GM18870 (cell line): ENCODE measurements at regions not wholly inside any gene's neighbourhood (a gene's known extent, or its start where the extent isn't known, plus 50 kb on each side); places are given as distances from the start of the nearest gene placed in this dataset.

Source experiments
- ATAC-seq: cut with Tn5 transposase; IDR thresholded peaks from one replicate; pipeline ENCODE4 v1.9.1; 2021; ENCODE audit warnings: moderate library complexity; ENCODE audit not compliant: unreplicated experiment

- no peak for ATAC-seq
These were observed 56.5 kb downstream of the CT47B1 start for GRCh38 chrX:120819126-120819525.

- no peak for ATAC-seq
These were observed 61.7 kb downstream of the CT47B1 start for GRCh38 chrX:120813982-120814381.

GRCh38 chrX:120801426-120801825 lies 74.2 kb downstream of the CT47B1 start:
- no peak for ATAC-seq

GRCh38 chrX:120797188-120797851 lies 78.3 kb downstream of the CT47B1 start:
- no peak for ATAC-seq

GRCh38 chrX:120795301-120795700 lies 80.4 kb downstream of the CT47B1 start:
- ATAC-seq: no peak

- ATAC-seq: no peak
These were observed 81.1 kb downstream of the CT47B1 start for GRCh38 chrX:120794525-120794975.

- ATAC-seq: no peak
These were observed 82.6 kb downstream of the CT47B1 start for GRCh38 chrX:120793098-120793497.

- no peak for ATAC-seq
These were observed 84.5 kb downstream of the CT47B1 start for GRCh38 chrX:120791013-120791643.

- ATAC-seq: no peak
These were observed 85.1 kb downstream of the CT47B1 start for GRCh38 chrX:120790552-120790951.

- ATAC-seq: peak; percentile 77
These were observed 85.5 kb downstream of the CT47B1 start for GRCh38 chrX:120790118-120790517.

GRCh38 chrX:120781403-120781802 lies 94.3 kb downstream of the CT47B1 start:
- no peak for ATAC-seq

- no peak for ATAC-seq
These were observed 99.7 kb downstream of the CT47B1 start for GRCh38 chrX:120775959-120776358.

GRCh38 chrX:120774606-120775005 lies 101.1 kb downstream of the CT47B1 start:
- ATAC-seq: no peak

- no peak for ATAC-seq
These were observed 101.9 kb downstream of the CT47B1 start for GRCh38 chrX:120773801-120774200.

GRCh38 chrX:120769576-120770341 lies 105.9 kb downstream of the CT47B1 start:
- no peak for ATAC-seq

GRCh38 chrX:120768681-120769080 lies 107.0 kb downstream of the CT47B1 start:
- no peak for ATAC-seq

- no peak for ATAC-seq
These were observed 107.4 kb downstream of the CT47B1 start for GRCh38 chrX:120768254-120768653.

GRCh38 chrX:120763269-120763668 lies 112.4 kb downstream of the CT47B1 start:
- no peak for ATAC-seq

- ATAC-seq: no peak
These were observed 113.9 kb downstream of the CT47B1 start for GRCh38 chrX:120761810-120762209.

- ATAC-seq: no peak
These were observed 116.0 kb downstream of the CT47B1 start for GRCh38 chrX:120759685-120760084.

- ATAC-seq: peak; percentile 63
These were observed 120.4 kb downstream of the CT47B1 start for GRCh38 chrX:120755066-120755846.
